SK-N-MC (cell line): ENCODE measurements at regions not wholly inside any gene's neighbourhood (a gene's known extent, or its start where the extent isn't known, plus 50 kb on each side); places are given as distances from the start of the nearest gene placed in this dataset.

Experiments
- EZH2 ChIP-seq: fragments of 200-600 bp; sonication (generic); IDR thresholded peaks from one replicate; pipeline ENCODE4 v1.6.1; 2017; ENCODE audit warnings: antibody characterized with exemption
- FOXP2 ChIP-seq: optimal IDR thresholded peaks from 2 replicates; pipeline ENCODE3; 2011; ENCODE audit warnings: mild to moderate bottlenecking, moderate library complexity; ENCODE audit not compliant: insufficient read depth; ENCODE audit errors: extremely low read length, control extremely low read depth
- POLR2AphosphoS5 ChIP-seq: IDR thresholded peaks from 2 replicates; pipeline ENCODE4 v1.6.1; 2012; ENCODE audit warnings: mild to moderate bottlenecking, low read depth, low read length, borderline replicate concordance

- no peak for TF ChIP-seq EZH2
- no peak for TF ChIP-seq POLR2AphosphoS5
- TF ChIP-seq FOXP2: no peak
These were observed 336.6 kb downstream of the CTTN start for GRCh38 chr11:70734911-70735310.
